ENCODE measurements at regions not wholly inside any gene's neighbourhood (a gene's known extent, or its start where the extent isn't known, plus 50 kb on each side); places are given as distances from the start of the nearest gene placed in this dataset.
A peak's percentile ranks its signal among the peaks of the same experiment; 100 is the strongest.

GRCh38 chr14:98133806-98134205 lies 1138.2 kb downstream of the BCL11B start:
- Histone ChIP-seq H3K4me3 (ENCODE audit: low read length in 2 of 2) (no peak overlapping the region), H3K36me3 (ENCODE audit: control insufficient read depth in 2 of 2, insufficient read depth in 2 of 2, low read length in 1 of 2) (peaks cover 0 to 18% of the 10 kb centered on the region in 2 donors), H3K9me3 (ENCODE audit: control insufficient read depth in 2 of 2, insufficient read depth in 1 of 2, low read length in 1 of 2) (peaks cover 1 to 11% of the 10 kb centered on the region in 2 donors), H3K27ac (ENCODE audit: low read depth in 1 of 2, low read length in 1 of 2) (no peak overlapping the region), H3K27me3 (ENCODE audit: control insufficient read depth in 2 of 2, insufficient read depth in 1 of 2, low read length in 1 of 2) (no peaks in the 10 kb centered on the region), H3K4me1 (ENCODE audit: control insufficient read depth in 2 of 2, insufficient read depth in 2 of 2, low read length in 2 of 2) (peaks cover 29 to 68% of the 10 kb centered on the region in 2 donors)
- DNase-seq (ENCODE audit: low read depth in 6 of 9, low spot score in 9 of 9), result no peak
- 97% methylated on average over 4 of the region's 4 CpGs for WGBS

- Histone ChIP-seq H3K27me3 (ENCODE audit: control insufficient read depth in 2 of 2, insufficient read depth in 1 of 2, low read length in 1 of 2) (no peaks in the 10 kb centered on the region), H3K9me3 (ENCODE audit: control insufficient read depth in 2 of 2, insufficient read depth in 1 of 2, low read length in 1 of 2) (peaks cover 1 to 11% of the 10 kb centered on the region in 2 donors), H3K27ac (ENCODE audit: low read depth in 1 of 2, low read length in 1 of 2) (peak overlapping the region; percentile 94 to 96), H3K4me1 (ENCODE audit: control insufficient read depth in 2 of 2, insufficient read depth in 2 of 2, low read length in 2 of 2) (peaks cover 45 to 77% of the 10 kb centered on the region in 2 donors), H3K4me3 (ENCODE audit: low read length in 2 of 2) (peak overlapping the region; percentile 32 to 36), H3K36me3 (ENCODE audit: control insufficient read depth in 2 of 2, insufficient read depth in 2 of 2, low read length in 1 of 2) (peaks cover 0 to 19% of the 10 kb centered on the region in 2 donors)
- DNase-seq (ENCODE audit: low read depth in 6 of 9, low spot score in 9 of 9), result peak; percentile 60 to 93 (median 78)
- 12% methylated on average over 9 of the region's 9 CpGs for WGBS
These were observed 1135.8 kb downstream of the BCL11B start for GRCh38 chr14:98136012-98136789.

- Histone ChIP-seq H3K27me3 (ENCODE audit: control insufficient read depth in 2 of 2, insufficient read depth in 1 of 2, low read length in 1 of 2) (no peaks in the 10 kb centered on the region), H3K27ac (ENCODE audit: low read depth in 1 of 2, low read length in 1 of 2) (peak overlapping the region; percentile 94 to 96), H3K4me1 (ENCODE audit: control insufficient read depth in 2 of 2, insufficient read depth in 2 of 2, low read length in 2 of 2) (peaks cover 47 to 79% of the 10 kb centered on the region in 2 donors), H3K36me3 (ENCODE audit: control insufficient read depth in 2 of 2, insufficient read depth in 2 of 2, low read length in 1 of 2) (peaks cover 0 to 15% of the 10 kb centered on the region in 2 donors), H3K9me3 (ENCODE audit: control insufficient read depth in 2 of 2, insufficient read depth in 1 of 2, low read length in 1 of 2) (peaks cover 1 to 11% of the 10 kb centered on the region in 2 donors), H3K4me3 (ENCODE audit: low read length in 2 of 2) (peak overlapping the region; percentile 32 to 36)
- DNase-seq (ENCODE audit: low read depth in 6 of 9, low spot score in 9 of 9), result peak in 2 of 9 donors; percentile 19 to 59
- WGBS, result 29% methylated on average over 13 of the region's 13 CpGs
These were observed 1134.6 kb downstream of the BCL11B start for GRCh38 chr14:98137131-98138025.

- DNase-seq (ENCODE audit: low read depth in 6 of 9, low spot score in 9 of 9), result peak; percentile 64 to 95 (median 87)
- Histone ChIP-seq H3K27me3 (ENCODE audit: control insufficient read depth in 2 of 2, insufficient read depth in 1 of 2, low read length in 1 of 2) (no peaks in the 10 kb centered on the region), H3K9me3 (ENCODE audit: control insufficient read depth in 2 of 2, insufficient read depth in 1 of 2, low read length in 1 of 2) (peaks cover 1 to 11% of the 10 kb centered on the region in 2 donors), H3K36me3 (ENCODE audit: control insufficient read depth in 2 of 2, insufficient read depth in 2 of 2, low read length in 1 of 2) (peaks cover 0 to 15% of the 10 kb centered on the region in 2 donors), H3K4me3 (ENCODE audit: low read length in 2 of 2) (peak overlapping the region; percentile 20 to 32), H3K27ac (ENCODE audit: low read depth in 1 of 2, low read length in 1 of 2) (peak overlapping the region; percentile 77 to 94), H3K4me1 (ENCODE audit: control insufficient read depth in 2 of 2, insufficient read depth in 2 of 2, low read length in 2 of 2) (peaks cover 51 to 83% of the 10 kb centered on the region in 2 donors)
- 3% methylated on average over 6 of the region's 6 CpGs for WGBS
These were observed 1133.3 kb downstream of the BCL11B start for GRCh38 chr14:98138666-98139065.

- Histone ChIP-seq H3K36me3 (ENCODE audit: control insufficient read depth in 2 of 2, insufficient read depth in 2 of 2, low read length in 1 of 2) (peaks cover 0 to 17% of the 10 kb centered on the region in 2 donors), H3K27me3 (ENCODE audit: control insufficient read depth in 2 of 2, insufficient read depth in 1 of 2, low read length in 1 of 2) (no peaks in the 10 kb centered on the region), H3K4me1 (ENCODE audit: control insufficient read depth in 2 of 2, insufficient read depth in 2 of 2, low read length in 2 of 2) (peaks cover 47 to 71% of the 10 kb centered on the region in 2 donors), H3K4me3 (ENCODE audit: low read length in 2 of 2) (no peak overlapping the region), H3K27ac (ENCODE audit: low read depth in 1 of 2, low read length in 1 of 2) (peak overlapping the region; percentile 92 to 94), H3K9me3 (ENCODE audit: control insufficient read depth in 2 of 2, insufficient read depth in 1 of 2, low read length in 1 of 2) (peaks cover 0 to 2% of the 10 kb centered on the region in 2 donors)
- peak in 1 of 9 donors; percentile 57 for DNase-seq (ENCODE audit: low read depth in 6 of 9, low spot score in 9 of 9)
- WGBS, result 55% methylated on average over 7 of the region's 7 CpGs
These were observed 1131.0 kb downstream of the BCL11B start for GRCh38 chr14:98140862-98141530.

GRCh38 chr14:98143566-98143965 lies 1128.4 kb downstream of the BCL11B start:
- H3K36me3 ChIP-seq (ENCODE audit: control insufficient read depth in 2 of 2, insufficient read depth in 2 of 2, low read length in 1 of 2), result peaks cover 0 to 19% of the 10 kb centered on the region in 2 donors
- DNase-seq (ENCODE audit: low read depth in 6 of 9, low spot score in 9 of 9), result no peak
- 94% methylated on average over 1 of the region's 1 CpG for WGBS
- no peaks in the 10 kb centered on the region for H3K27me3 ChIP-seq (ENCODE audit: control insufficient read depth in 2 of 2, insufficient read depth in 1 of 2, low read length in 1 of 2)
- H3K27ac ChIP-seq (ENCODE audit: low read depth in 1 of 2, low read length in 1 of 2), result no peak overlapping the region
- peaks cover 30 to 56% of the 10 kb centered on the region in 2 donors for H3K4me1 ChIP-seq (ENCODE audit: control insufficient read depth in 2 of 2, insufficient read depth in 2 of 2, low read length in 2 of 2)
- no peaks in the 10 kb centered on the region for H3K9me3 ChIP-seq (ENCODE audit: control insufficient read depth in 2 of 2, insufficient read depth in 1 of 2, low read length in 1 of 2)
- no peak overlapping the region for H3K4me3 ChIP-seq (ENCODE audit: low read length in 2 of 2)

GRCh38 chr14:98144964-98145363 lies 1127.0 kb downstream of the BCL11B start:
- 94% methylated on average over 5 of the region's 5 CpGs for WGBS
- no peak overlapping the region for H3K4me3 ChIP-seq (ENCODE audit: low read length in 2 of 2)

GRCh38 chr14:98146416-98146815 lies 1125.6 kb downstream of the BCL11B start:
- Histone ChIP-seq H3K4me1 (ENCODE audit: control insufficient read depth in 2 of 2, insufficient read depth in 2 of 2, low read length in 2 of 2) (peaks cover 11 to 34% of the 10 kb centered on the region in 2 donors), H3K36me3 (ENCODE audit: control insufficient read depth in 2 of 2, insufficient read depth in 2 of 2, low read length in 1 of 2) (peaks cover 0 to 24% of the 10 kb centered on the region in 2 donors), H3K9me3 (ENCODE audit: control insufficient read depth in 2 of 2, insufficient read depth in 1 of 2, low read length in 1 of 2) (no peaks in the 10 kb centered on the region), H3K27ac (ENCODE audit: low read depth in 1 of 2, low read length in 1 of 2) (no peak overlapping the region), H3K4me3 (ENCODE audit: low read length in 2 of 2) (no peak overlapping the region), H3K27me3 (ENCODE audit: control insufficient read depth in 2 of 2, insufficient read depth in 1 of 2, low read length in 1 of 2) (no peaks in the 10 kb centered on the region)
- 95% methylated on average over 5 of the region's 5 CpGs for WGBS
- DNase-seq (ENCODE audit: low read depth in 6 of 9, low spot score in 9 of 9), result no peak

More at GRCh38 chr14:98144964-98145363, 1127.0 kb downstream of the BCL11B start:
- Histone ChIP-seq H3K27me3 (ENCODE audit: control insufficient read depth in 2 of 2, insufficient read depth in 1 of 2, low read length in 1 of 2) (no peaks in the 10 kb centered on the region), H3K36me3 (ENCODE audit: control insufficient read depth in 2 of 2, insufficient read depth in 2 of 2, low read length in 1 of 2) (peaks cover 0 to 23% of the 10 kb centered on the region in 2 donors), H3K9me3 (ENCODE audit: control insufficient read depth in 2 of 2, insufficient read depth in 1 of 2, low read length in 1 of 2) (no peaks in the 10 kb centered on the region), H3K4me1 (ENCODE audit: control insufficient read depth in 2 of 2, insufficient read depth in 2 of 2, low read length in 2 of 2) (peaks cover 20 to 44% of the 10 kb centered on the region in 2 donors), H3K27ac (ENCODE audit: low read depth in 1 of 2, low read length in 1 of 2) (no peak overlapping the region)
- DNase-seq (ENCODE audit: low read depth in 6 of 9, low spot score in 9 of 9), result no peak
